HepG2 (cell line): ENCODE measurements at regions not wholly inside any gene's neighbourhood (a gene's known extent, or its start where the extent isn't known, plus 50 kb on each side); places are given as distances from the start of the nearest gene placed in this dataset.

ENCODE experiments used
- ATAC-seq: fragments of 200-7000 bp; cut with Tn5 transposase; 3 replicates; pipeline ENCODE4 v1.9.1; 2020; ENCODE audit warnings: mild to moderate bottlenecking, moderate library complexity
- BruUV-seq: library from RNA; stranded (reverse); fragments of 400-500 nt; replicated peaks from 2 replicates; lab custom pipeline; 2021; lab: Mats Ljungman, UMichigan
- CTCF ChIA-PET: fragments of 300-600 bp; formaldehyde crosslinking; extraction: SDS; loops from one replicate; lab custom pipeline; 2021; ENCODE audit warnings: low total read pairs, inconsistent platforms, low intra/inter-chr PET ratio; lab: Yijun Ruan, JAX
- POLR2A ChIA-PET: fragments of 350-600 bp; sonication (Branson Sonifier 250); formaldehyde crosslinking; loops from one replicate; lab custom pipeline; 2020; ENCODE audit warnings: antibody characterized with exemption, inconsistent platforms; lab: Yijun Ruan, JAX
- DNase-seq: peaks from one replicate; pipeline ENCODE4 v3.0.0-alpha.2; 2015; ENCODE audit warnings: low spot score
- FAIRE-seq: peaks from 3 replicates; lab custom pipeline; 2011; peaks lifted over from hg19 to GRCh38; lab: Jason Lieb, UNC
- H2AFZ ChIP-seq: one replicate; pipeline ENCODE4 v1.6.1; 2011; ENCODE audit warnings: low read length, inconsistent platforms
- H3K27ac ChIP-seq: fragments of 300-600 bp; 3 replicates; pipeline ENCODE4 v1.8.0; 2011; ENCODE audit warnings: mixed run types, mild to moderate bottlenecking, mixed read lengths, low read length, inconsistent platforms; ENCODE audit not compliant: insufficient read depth; ENCODE audit errors: extremely low read length
- H3K27me3 ChIP-seq, 2 experiments: fragments of 200-600 bp in 1 of 2; 2 replicates in 1 of 2; 3 replicates in 1 of 2; pipeline versions ENCODE4 v1.6.0 to v1.8.0; 2011; ENCODE audit warnings: low read length in 2 of 2, mild to moderate bottlenecking in 2 of 2, moderate library complexity in 2 of 2, inconsistent platforms in 1 of 2; ENCODE audit not compliant: insufficient read depth in 2 of 2, control insufficient read depth in 1 of 2
- H3K36me3 ChIP-seq, 2 experiments: fragments of 200-600 bp in 1 of 2; replicated peaks in 1 of 2; 2 replicates in 1 of 2; 3 replicates in 1 of 2; pipeline versions ENCODE4 v1.5.1 to v1.8.0; 2011; ENCODE audit warnings: low read length in 2 of 2, inconsistent platforms in 1 of 2; ENCODE audit not compliant: insufficient read depth in 2 of 2, control insufficient read depth in 1 of 2
- H3K4me1 ChIP-seq: 2 replicates; pipeline ENCODE4 v1.5.1; 2012; ENCODE audit warnings: low read length, inconsistent platforms; ENCODE audit not compliant: insufficient read depth
- H3K4me2 ChIP-seq: 2 replicates; pipeline ENCODE4 v1.6.0; 2011; ENCODE audit warnings: low read depth, low read length, inconsistent platforms
- H3K4me3 ChIP-seq, 3 experiments: fragments of 200-600 bp in 1 of 3; sonication (generic), shearing (Covaris generic) in 1 of 3; replicated peaks in 1 of 3; 2 replicates each; pipeline ENCODE4 v1.5.1; 2011 to 2016; ENCODE audit warnings: low read length in 3 of 3, inconsistent platforms in 2 of 3, low read depth in 2 of 3, mild to moderate bottlenecking in 2 of 3, control low read depth in 1 of 3, mixed read lengths in 1 of 3; ENCODE audit not compliant: insufficient read depth in 1 of 3
- H3K79me2 ChIP-seq: one replicate; pipeline ENCODE4 v1.6.1; 2011; ENCODE audit warnings: low read length, inconsistent platforms; ENCODE audit not compliant: insufficient read depth
- H3K9ac ChIP-seq: 2 replicates; pipeline ENCODE4 v1.6.0; 2011; ENCODE audit warnings: mild to moderate bottlenecking, low read depth, low read length, inconsistent platforms; ENCODE audit not compliant: insufficient read depth
- H3K9me3 ChIP-seq: 2 replicates; pipeline ENCODE4 v1.5.1; 2012; ENCODE audit warnings: mild to moderate bottlenecking, low read length
- H4K20me1 ChIP-seq: 2 replicates; pipeline ENCODE4 v1.6.0; 2011; ENCODE audit warnings: inconsistent platforms, mild to moderate bottlenecking, low read length, moderate library complexity; ENCODE audit not compliant: insufficient read depth
- ATF6 ChIP-seq: sonication (generic); formaldehyde crosslinking; conservative IDR thresholded peaks from 2 replicates; pipeline ENCODE4 v1.4.0; 2020; ENCODE audit warnings: missing genetic modification reagents
- CERS6 ChIP-seq: sonication (generic); formaldehyde crosslinking; IDR thresholded peaks from 2 replicates; pipeline ENCODE4 v1.5.0; 2020; ENCODE audit warnings: missing genetic modification reagents
- CHD2 ChIP-seq: IDR thresholded peaks from 2 replicates; pipeline ENCODE4 v1.6.1; 2011; ENCODE audit warnings: low read depth, low read length, improper control_type of control experiment
- NFE2L2 ChIP-seq: fragments of 150-350 bp; IDR thresholded peaks from 2 replicates; pipeline ENCODE4 v1.6.1; 2014; ENCODE audit warnings: low read length
- NR2F2 ChIP-seq: IDR thresholded peaks from 2 replicates; pipeline ENCODE4 v1.6.1; 2012; ENCODE audit warnings: low read depth, inconsistent platforms, borderline replicate concordance
- PRPF4 ChIP-seq: fragments of 200-400 bp; formaldehyde crosslinking; IDR thresholded peaks from 2 replicates; pipeline ENCODE4 v1.6.1; 2016; ENCODE audit warnings: low read length, low read depth; ENCODE audit not compliant: poor library complexity, severe bottlenecking
- RCOR2 ChIP-seq: IDR thresholded peaks from 2 replicates; pipeline ENCODE4 v1.6.1; 2016; ENCODE audit warnings: missing biosample characterization, missing genetic modification reagents
- ZMAT5 ChIP-seq: sonication (generic); formaldehyde crosslinking; IDR thresholded peaks from 2 replicates; pipeline ENCODE4 v1.5.0; 2020; ENCODE audit warnings: mild to moderate bottlenecking, low read depth, missing genetic modification reagents, borderline replicate concordance
- ZNF468 ChIP-seq: sonication (generic); formaldehyde crosslinking; IDR thresholded peaks from 2 replicates; pipeline ENCODE4 v1.8.0; 2022; ENCODE audit warnings: mild to moderate bottlenecking, moderate library complexity, missing genetic modification reagents
- ZNF512 ChIP-seq: sonication (generic); formaldehyde crosslinking; IDR thresholded peaks from 2 replicates; pipeline ENCODE4 v1.4.0; 2020; ENCODE audit warnings: mild to moderate bottlenecking, missing genetic modification reagents
- ZNF562 ChIP-seq: sonication (generic); formaldehyde crosslinking; IDR thresholded peaks from 2 replicates; pipeline ENCODE4 v1.8.0; 2022; ENCODE audit warnings: missing genetic modification reagents, borderline replicate concordance
- ZNF672 ChIP-seq: sonication (generic); formaldehyde crosslinking; IDR thresholded peaks from 2 replicates; pipeline ENCODE4 v1.8.1; 2022; ENCODE audit warnings: missing genetic modification reagents
- ZNF724P ChIP-seq: sonication (generic); formaldehyde crosslinking; IDR thresholded peaks from 2 replicates; pipeline ENCODE4 v1.8.0; 2022; ENCODE audit warnings: missing genetic modification reagents, borderline replicate concordance
- ZNF737 ChIP-seq: sonication (generic); formaldehyde crosslinking; IDR thresholded peaks from 2 replicates; pipeline ENCODE4 v1.5.0; 2020; ENCODE audit warnings: missing genetic modification reagents, mild to moderate bottlenecking, borderline replicate concordance
- ZNF747 ChIP-seq: sonication (generic); formaldehyde crosslinking; IDR thresholded peaks from 2 replicates; pipeline ENCODE4 v1.8.1; 2023; ENCODE audit warnings: missing genetic modification reagents, mild to moderate bottlenecking, borderline replicate concordance
- ZSCAN29 ChIP-seq: sonication (generic); formaldehyde crosslinking; conservative IDR thresholded peaks from 2 replicates; pipeline ENCODE4 v1.4.0; 2020; ENCODE audit warnings: mild to moderate bottlenecking, missing genetic modification reagents
- ZUFSP ChIP-seq: sonication (generic); formaldehyde crosslinking; IDR thresholded peaks from 2 replicates; pipeline ENCODE4 v1.9.0; 2021; ENCODE audit warnings: missing genetic modification reagents, mild to moderate bottlenecking, borderline replicate concordance
- WGBS: methylation state at CpG from one replicate; pipeline ENCODE4 v1.1.6; 2017; ENCODE audit warnings: low lambda C conversion rate; 5-methylcytosine and 5-hydroxymethylcytosine counted together
- in situ Hi-C: cut with HindIII; loops from 2 replicates; pipeline ENCODE4 v1.10.0; 2017; ENCODE audit warnings: low pct_unique_long_range_greater_than_20kb; ENCODE audit not compliant: extremely low pct_ligation_motif_present
- intact Hi-C: fragments of 100-400 bp; cut with micrococcal nuclease; formaldehyde crosslinking; loops from one replicate; pipeline ENCODE4 v1.10.0; 2022; ENCODE audit not compliant: unreplicated experiment

- TF ChIP-seq ZNF737 (CRISPR knock-in tag), result no peak
- no peak for TF ChIP-seq RCOR2
- no peak for TF ChIP-seq CHD2
Measured at GRCh38 chr2:35391736-35392442, 963.7 kb upstream of the CRIM1 start (continued).

GRCh38 chr2:35378791-35379190, 976.8 kb upstream of the CRIM1 start:
- CTCF ChIA-PET, result no interaction called here
- no peaks in the 10 kb centered on the region for H3K9me3 ChIP-seq
- no peak overlapping the region for H3K9ac ChIP-seq
- intact Hi-C loops, result no loop called here
- H3K4me3 ChIP-seq, result no peak overlapping the region
- no peaks in the 10 kb centered on the region for H3K79me2 ChIP-seq
- no peaks in the 10 kb centered on the region for H4K20me1 ChIP-seq
- no peaks in the 10 kb centered on the region for H3K27me3 ChIP-seq
- H3K4me1 ChIP-seq, result no peaks in the 10 kb centered on the region
- H3K4me2 ChIP-seq, result no peak overlapping the region
- DNase-seq (no peak), ATAC-seq (no peak), FAIRE-seq (no peak)
- no peaks in the 10 kb centered on the region for H3K36me3 ChIP-seq
- H3K27ac ChIP-seq, result no peak overlapping the region
- POLR2A ChIA-PET, result no interaction called here
- WGBS, result 2% methylated on average over 1 of the region's 1 CpG
- H2AFZ ChIP-seq, result no peak overlapping the region
- BruUV-seq, result no TSS peak
- in situ Hi-C loops, result no loop called here
- TF ChIP-seq PRPF4, result no peak
- no peak for TF ChIP-seq ZNF747 (CRISPR knock-in tag)
- TF ChIP-seq NFE2L2, result no peak
- TF ChIP-seq ZNF512 (CRISPR knock-in tag), result no peak
- no peak for TF ChIP-seq ZNF468
- TF ChIP-seq ZUFSP (CRISPR knock-in tag), result no peak
- no peak for TF ChIP-seq ZSCAN29
- no peak for TF ChIP-seq ZNF562 (CRISPR knock-in tag)
- TF ChIP-seq ZNF672, result no peak
- no peak for TF ChIP-seq ZMAT5 (CRISPR knock-in tag)
- TF ChIP-seq ATF6 (CRISPR knock-in tag), result no peak
- no peak for TF ChIP-seq ZNF724P (CRISPR knock-in tag)
- no peak for TF ChIP-seq NR2F2
- TF ChIP-seq CERS6 (CRISPR knock-in tag), result no peak
